GM12878 (cell line): ENCODE measurements at regions not wholly inside any gene's neighbourhood (a gene's known extent, or its start where the extent isn't known, plus 50 kb on each side); places are given as distances from the start of the nearest gene placed in this dataset.

ENCODE experiments used
- BACH1 ChIP-seq: fragments of 450-650 bp; IDR thresholded peaks from 2 replicates; pipeline ENCODE4 v1.6.1; 2017; ENCODE audit warnings: mild to moderate bottlenecking, borderline replicate concordance
- BCLAF1 ChIP-seq: fragments of 450-650 bp; IDR thresholded peaks from 2 replicates; pipeline ENCODE4 v1.6.1; 2017; ENCODE audit warnings: antibody characterized with exemption, mild to moderate bottlenecking, moderate library complexity
- BMI1 ChIP-seq: fragments of 450-650 bp; IDR thresholded peaks from 2 replicates; pipeline ENCODE4 v1.6.1; 2016; ENCODE audit warnings: mild to moderate bottlenecking, moderate library complexity, borderline replicate concordance
- CHD4 ChIP-seq: fragments of 200-600 bp; sonication (generic); IDR thresholded peaks from 2 replicates; pipeline ENCODE4 v1.6.1; 2016; ENCODE audit warnings: mild to moderate bottlenecking
- NFIC ChIP-seq: IDR thresholded peaks from 2 replicates; pipeline ENCODE4 v1.6.1; 2012; ENCODE audit warnings: low read depth, mild to moderate bottlenecking, inconsistent platforms, low read length, moderate library complexity
- PBX3 ChIP-seq: IDR thresholded peaks from 2 replicates; pipeline ENCODE4 v1.6.1; 2011; ENCODE audit warnings: mild to moderate bottlenecking, low read depth, low read length, moderate library complexity; ENCODE audit not compliant: insufficient replicate concordance
- POLR2AphosphoS5 ChIP-seq: IDR thresholded peaks from 2 replicates; pipeline ENCODE4 v1.6.1; 2011; ENCODE audit warnings: mild to moderate bottlenecking, low read length, inconsistent platforms
- RELA ChIP-seq: fragments of 450-650 bp; IDR thresholded peaks from 2 replicates; pipeline ENCODE4 v1.8.0; 2014; ENCODE audit warnings: borderline replicate concordance; ENCODE audit not compliant: partially characterized antibody
- SREBF2 ChIP-seq: IDR thresholded peaks from 2 replicates; pipeline ENCODE4 v1.6.1; 2012; ENCODE audit warnings: mild to moderate bottlenecking, low read length
- ZNF207 ChIP-seq: fragments of 450-650 bp; IDR thresholded peaks from 2 replicates; pipeline ENCODE4 v1.6.1; 2014; ENCODE audit warnings: antibody characterized with exemption, mild to moderate bottlenecking, borderline replicate concordance

DNA sequence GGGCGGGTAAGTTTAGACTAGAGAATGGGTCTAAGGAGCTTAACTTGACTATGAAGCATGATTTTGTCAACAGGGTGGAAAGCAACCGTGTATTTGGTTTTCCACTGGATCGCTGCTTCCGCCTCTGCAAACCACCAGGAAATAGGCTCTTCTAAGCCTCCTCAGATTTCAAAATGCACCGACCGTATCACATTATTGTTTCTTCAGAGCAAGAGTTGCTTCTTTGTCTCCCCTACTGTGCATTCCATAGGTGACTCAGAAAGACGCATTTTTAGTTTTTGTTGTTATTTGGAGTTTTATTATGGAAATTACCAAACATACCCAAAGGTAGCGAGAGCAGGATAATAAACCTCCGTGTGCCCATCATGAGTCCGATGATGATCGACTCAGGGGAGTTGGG, 64.3 kb upstream of the RASD2 start (continued):
- no peak for TF ChIP-seq POLR2AphosphoS5
- no peak for TF ChIP-seq BMI1
- no peak for TF ChIP-seq CHD4
- TF ChIP-seq BCLAF1 = no peak
- TF ChIP-seq SREBF2 = no peak
- no peak for TF ChIP-seq ZNF207
- no peak for TF ChIP-seq PBX3
- TF ChIP-seq NFIC = no peak
- TF ChIP-seq RELA = no peak
- TF ChIP-seq BACH1 = no peak
